Endothelial cell of umbilical vein (primary cell): ENCODE measurements at regions not wholly inside any gene's neighbourhood (a gene's known extent, or its start where the extent isn't known, plus 50 kb on each side); places are given as distances from the start of the nearest gene placed in this dataset.

Experiments
- BruUV-seq: library from RNA; stranded (reverse); fragments of 400-500 nt; replicated peaks from 2 replicates; lab custom pipeline; 2021; lab: Mats Ljungman, UMichigan
- CTCF ChIA-PET: fragments of 300-600, 350-600 bp; sonication (Branson Sonifier 250); formaldehyde crosslinking; loops from one replicate; lab custom pipeline; 2021; ENCODE audit warnings: antibody characterized with exemption, inconsistent platforms; lab: Charles Lee
- POLR2A ChIA-PET: fragments of 300-600, 350-600 bp; sonication (Branson Sonifier 250); formaldehyde crosslinking; loops from one replicate; lab custom pipeline; 2021; ENCODE audit warnings: antibody characterized with exemption, inconsistent platforms; lab: Charles Lee
- DNase-seq: peaks from one replicate; pipeline ENCODE4 v3.0.0-alpha.2; 2011; ENCODE audit warnings: low read depth, low spot score
- FAIRE-seq: peaks from 2 replicates; lab custom pipeline; 2011; peaks lifted over from hg19 to GRCh38; lab: Jason Lieb, UNC
- H2AFZ ChIP-seq: 2 replicates; pipeline ENCODE4 v1.6.0; 2012; ENCODE audit warnings: low read depth, low read length, control low read depth, inconsistent platforms
- H3K27ac ChIP-seq: 2 replicates; pipeline ENCODE4 v1.5.1; 2011; ENCODE audit warnings: low read depth, mild to moderate bottlenecking, control low read depth, low read length, moderate library complexity; ENCODE audit not compliant: insufficient read depth
- H3K27me3 ChIP-seq, 2 experiments: 2 replicates each; pipeline versions ENCODE4 v1.6.0 to v1.6.1; 2011; ENCODE audit warnings: low read length in 2 of 2, mixed read lengths in 1 of 2; ENCODE audit not compliant: control insufficient read depth in 2 of 2, insufficient read depth in 2 of 2
- H3K36me3 ChIP-seq, 2 experiments: 2 replicates in 1 of 2; 3 replicates in 1 of 2; pipeline ENCODE4 v1.5.1; 2011; ENCODE audit warnings: low read length in 2 of 2, mild to moderate bottlenecking in 1 of 2, moderate library complexity in 1 of 2; ENCODE audit not compliant: control insufficient read depth in 2 of 2, insufficient read depth in 2 of 2; ENCODE audit errors: extremely low read depth in 1 of 2
- H3K4me1 ChIP-seq: 3 replicates; pipeline ENCODE4 v1.5.1; 2011; ENCODE audit warnings: mild to moderate bottlenecking, low read length; ENCODE audit not compliant: control insufficient read depth, insufficient read depth; ENCODE audit errors: extremely low read depth
- H3K4me2 ChIP-seq: 2 replicates; pipeline ENCODE4 v1.6.1; 2011; ENCODE audit warnings: low read length, control low read depth, mixed read lengths; ENCODE audit not compliant: insufficient read depth
- H3K4me3 ChIP-seq, 3 experiments: fragments of 200-600 bp in 1 of 3; sonication (generic), shearing (Covaris generic) in 1 of 3; replicated peaks in 1 of 3; 2 replicates each; pipeline ENCODE4 v1.5.1; 2011 to 2016; ENCODE audit warnings: control low read depth in 3 of 3, low read length in 3 of 3, mild to moderate bottlenecking in 2 of 3, inconsistent platforms in 1 of 3, low read depth in 1 of 3, moderate library complexity in 1 of 3; ENCODE audit not compliant: insufficient read depth in 1 of 3
- H3K79me2 ChIP-seq: 2 replicates; pipeline ENCODE4 v1.6.0; 2012; ENCODE audit warnings: low read length, inconsistent platforms; ENCODE audit not compliant: control insufficient read depth, insufficient read depth
- H3K9ac ChIP-seq: replicated peaks from 2 replicates; pipeline ENCODE3; 2011; ENCODE audit warnings: low read length, control low read depth; ENCODE audit not compliant: insufficient read depth; ENCODE audit errors: extremely low read depth
- H3K9me1 ChIP-seq: replicated peaks from 3 replicates; pipeline ENCODE4 v1.6.0; 2011; ENCODE audit warnings: mild to moderate bottlenecking, low read length; ENCODE audit not compliant: control insufficient read depth, insufficient read depth; ENCODE audit errors: extremely low read depth
- H3K9me3 ChIP-seq: replicated peaks from 2 replicates; pipeline ENCODE4 v1.5.1; 2012; ENCODE audit warnings: low read length, inconsistent platforms; ENCODE audit not compliant: control insufficient read depth, insufficient read depth
- H4K20me1 ChIP-seq: replicated peaks from 2 replicates; pipeline ENCODE3; 2011; ENCODE audit warnings: mild to moderate bottlenecking, low read length; ENCODE audit not compliant: control insufficient read depth, insufficient read depth; ENCODE audit errors: extremely low read depth
- CTCF ChIP-seq, 2 donors: IDR thresholded peaks; 1 replicate in 1 of 2; 2 replicates in 1 of 2; pipeline ENCODE4 v1.5.1; 2011; ENCODE audit warnings: low read length in 2 of 2, mild to moderate bottlenecking in 2 of 2, moderate library complexity in 2 of 2, control low read depth in 1 of 2, inconsistent platforms in 1 of 2, low read depth in 1 of 2; ENCODE audit not compliant: insufficient read depth in 1 of 2; ENCODE audit errors: extremely low read depth in 1 of 2
- EZH2 ChIP-seq: IDR thresholded peaks from 2 replicates; pipeline ENCODE4 v1.6.1; 2012; ENCODE audit warnings: borderline replicate concordance, low read depth, mild to moderate bottlenecking, moderate library complexity, low read length, inconsistent platforms; ENCODE audit not compliant: severe bottlenecking
- FOS ChIP-seq: IDR thresholded peaks from 2 replicates; pipeline ENCODE4 v1.6.1; 2011; ENCODE audit warnings: mild to moderate bottlenecking, low read length, moderate library complexity, borderline replicate concordance; ENCODE audit not compliant: insufficient read depth
- GATA2 ChIP-seq: IDR thresholded peaks from 2 replicates; pipeline ENCODE4 v1.7.0; 2011; ENCODE audit warnings: low read depth, mild to moderate bottlenecking, moderate library complexity, mixed read lengths, low read length; ENCODE audit not compliant: insufficient read length, insufficient read depth
- JUN ChIP-seq: IDR thresholded peaks from 2 replicates; pipeline ENCODE4 v1.6.1; 2011; ENCODE audit warnings: borderline replicate concordance, low read depth; ENCODE audit not compliant: insufficient read length, insufficient read depth
- MAX ChIP-seq: IDR thresholded peaks from 2 replicates; pipeline ENCODE4 v1.6.1; 2011; ENCODE audit not compliant: insufficient read depth, insufficient read length
- MYC ChIP-seq: IDR thresholded peaks from one replicate; pipeline ENCODE4 v1.6.1; 2011; ENCODE audit warnings: mild to moderate bottlenecking, low read depth, low read length
- POLR2A ChIP-seq: IDR thresholded peaks from 2 replicates; pipeline ENCODE4 v1.6.1; 2012; ENCODE audit warnings: low read depth, mild to moderate bottlenecking, control low read depth, low read length
- POLR2AphosphoS5 ChIP-seq: IDR thresholded peaks from 2 replicates; pipeline ENCODE4 v1.6.1; 2012; ENCODE audit warnings: low read depth, mild to moderate bottlenecking, control low read depth, low read length, moderate library complexity; ENCODE audit not compliant: insufficient read depth
- dilution Hi-C: fragments of 300-500 bp; cut with MboI; formaldehyde crosslinking; loops from one replicate; pipeline ENCODE4 v1.15.0; 2019; ENCODE audit warnings: low sequenced_read_pairs; ENCODE audit not compliant: extremely low pct_ligation_motif_present
- intact Hi-C: fragments of 100-400 bp; cut with micrococcal nuclease; formaldehyde crosslinking; loops from one replicate; pipeline ENCODE4 v1.10.0; 2022

GRCh38 chr6:56766806-56767178, 124.1 kb upstream of the DST start:
- no peaks in the 10 kb centered on the region for H3K27me3 ChIP-seq
- BruUV-seq: no TSS peak
- H2AFZ ChIP-seq: no peak overlapping the region
- H3K36me3 ChIP-seq: no peaks in the 10 kb centered on the region
- peak; percentile 46 for DNase-seq
- ChIA-PET POLR2A (no interaction called here), CTCF (interaction anchor here (1.0 to 2.1 kb wide), 6 partner anchors 9 to 138 kb away, joined by 3 to 12 read pairs (median 6); no protein-coding TSS in a partner anchor)
- no peaks in the 10 kb centered on the region for H3K9me1 ChIP-seq
- no peak overlapping the region for H3K27ac ChIP-seq
- no peak for FAIRE-seq
- H3K9me3 ChIP-seq: no peaks in the 10 kb centered on the region
- no peak overlapping the region for H3K4me3 ChIP-seq
- peaks cover 63% of the 10 kb centered on the region for H3K79me2 ChIP-seq
- H3K4me1 ChIP-seq: peaks cover 10% of the 10 kb centered on the region
- TF ChIP-seq FOS (no peak), JUN (no peak), EZH2 (no peak), POLR2A (no peak), MAX (no peak), MYC (no peak), GATA2 (no peak), POLR2AphosphoS5 (no peak), CTCF (IDR thresholded peaks at IDR 0.05; ENCODE audit: extremely low read depth in 1 of 2, insufficient read depth in 1 of 2, low read depth in 1 of 2, low read length in 2 of 2) (no peak)
- H3K4me2 ChIP-seq: no peak overlapping the region
- intact Hi-C loops: no loop called here
- no peak overlapping the region for H3K9ac ChIP-seq
- H4K20me1 ChIP-seq: peaks cover 7% of the 10 kb centered on the region
- dilution Hi-C loops: no loop called here
